H1 (cell line): ENCODE measurements at regions not wholly inside any gene's neighbourhood (a gene's known extent, or its start where the extent isn't known, plus 50 kb on each side); places are given as distances from the start of the nearest gene placed in this dataset.

Source experiments
- CTCF ChIA-PET: fragments of 300-600 bp; sonication (Branson Sonifier 250); formaldehyde crosslinking; loops from one replicate; lab custom pipeline; 2021; ENCODE audit not compliant: partially characterized antibody; lab: Charles Lee
- POLR2A ChIA-PET: fragments of 300-600 bp; sonication (Branson Sonifier 250); formaldehyde crosslinking; loops from one replicate; lab custom pipeline; 2021; ENCODE audit warnings: inconsistent platforms; ENCODE audit not compliant: partially characterized antibody; lab: Charles Lee
- DNase-seq, 2 experiments: peaks; one replicate each; pipeline versions ENCODE4 v3.0.0 to v3.0.0-alpha.2; 2010 to 2022; ENCODE audit warnings: low spot score in 2 of 2, low read depth in 1 of 2, mixed read lengths in 1 of 2
- FAIRE-seq: peaks from 2 replicates; lab custom pipeline; 2011; peaks lifted over from hg19 to GRCh38; lab: Jason Lieb, UNC
- H2AFZ ChIP-seq: 2 replicates; pipeline ENCODE4 v1.8.1; 2012; ENCODE audit warnings: low read length, inconsistent platforms
- H2AK5ac ChIP-seq: 2 replicates; pipeline ENCODE4 v1.6.1; 2013; ENCODE audit warnings: low read depth, low read length
- H2BK120ac ChIP-seq: replicated peaks from 2 replicates; pipeline ENCODE3; 2013; ENCODE audit warnings: low read depth, low read length, inconsistent platforms
- H2BK12ac ChIP-seq: 2 replicates; pipeline ENCODE4 v1.6.1; 2013; ENCODE audit warnings: low read depth, low read length
- H2BK15ac ChIP-seq: 2 replicates; pipeline ENCODE4 v1.6.1; 2013; ENCODE audit warnings: low read length
- H2BK20ac ChIP-seq: 2 replicates; pipeline ENCODE4 v1.6.1; 2013; ENCODE audit warnings: low read length
- H2BK5ac ChIP-seq: 2 replicates; pipeline ENCODE4 v1.6.1; 2013; ENCODE audit warnings: low read depth, low read length
- H3K14ac ChIP-seq: 2 replicates; pipeline ENCODE4 v1.6.1; 2013; ENCODE audit warnings: inconsistent platforms; ENCODE audit not compliant: insufficient read length
- H3K18ac ChIP-seq: 2 replicates; pipeline ENCODE4 v1.6.1; 2013; ENCODE audit warnings: low read length; ENCODE audit errors: extremely low read depth
- H3K23ac ChIP-seq: 2 replicates; pipeline ENCODE4 v1.6.1; 2013; ENCODE audit warnings: inconsistent platforms; ENCODE audit not compliant: insufficient read length
- H3K23me2 ChIP-seq: 2 replicates; pipeline ENCODE4 v1.6.1; 2013; ENCODE audit warnings: low read depth, low read length
- H3K27ac ChIP-seq: 2 replicates; pipeline ENCODE4 v1.6.1; 2011; ENCODE audit warnings: low read depth, low read length, inconsistent platforms
- H3K27me3 ChIP-seq, 4 experiments: replicated peaks in 1 of 4; 1 replicate in 1 of 4; 2 replicates in 3 of 4; pipeline versions ENCODE4 v1.6.1 to v1.8.1; 2011 to 2013; ENCODE audit warnings: low read length in 3 of 4, mild to moderate bottlenecking in 3 of 4, inconsistent platforms in 2 of 4, mixed read lengths in 2 of 4, moderate library complexity in 1 of 4; ENCODE audit not compliant: control insufficient read depth in 3 of 4, insufficient read depth in 3 of 4; ENCODE audit errors: extremely low read depth in 1 of 4
- H3K36me3 ChIP-seq, 4 experiments: 2 replicates each; pipeline versions ENCODE4 v1.6.1 to v1.8.1; 2011 to 2013; ENCODE audit warnings: mild to moderate bottlenecking in 4 of 4, low read length in 3 of 4, moderate library complexity in 2 of 4, control low read depth in 1 of 4, inconsistent platforms in 1 of 4; ENCODE audit not compliant: insufficient read depth in 4 of 4, control insufficient read depth in 2 of 4
- H3K4ac ChIP-seq: replicated peaks from 2 replicates; pipeline ENCODE3; 2013; ENCODE audit warnings: low read length, low read depth, mixed read lengths, inconsistent platforms; ENCODE audit not compliant: insufficient read length
- H3K4me1 ChIP-seq, 4 experiments: replicated peaks in 1 of 4; 1 replicate in 1 of 4; 2 replicates in 3 of 4; pipeline versions ENCODE4 v1.6.1 to v1.8.1; 2011 to 2013; ENCODE audit warnings: low read length in 3 of 4, inconsistent platforms in 2 of 4, mixed read lengths in 1 of 4; ENCODE audit not compliant: insufficient read depth in 4 of 4, control insufficient read depth in 3 of 4
- H3K4me2 ChIP-seq, 2 experiments: 2 replicates each; pipeline versions ENCODE4 v1.6.1 to v1.8.1; 2011 to 2013; ENCODE audit warnings: low read depth in 2 of 2, low read length in 2 of 2, control low read depth in 1 of 2, inconsistent platforms in 1 of 2, mild to moderate bottlenecking in 1 of 2; ENCODE audit not compliant: insufficient read depth in 1 of 2
- H3K4me3 ChIP-seq, 4 experiments: fragments of 200-600, 300-600 bp in 1 of 4; sonication (generic), shearing (Covaris generic), sonication (Bioruptor Twin) in 1 of 4; 2 replicates each; pipeline versions ENCODE4 v1.5.1 to v1.8.1; 2011 to 2016; ENCODE audit warnings: low read length in 4 of 4, low read depth in 3 of 4, control low read depth in 2 of 4, inconsistent platforms in 2 of 4, mild to moderate bottlenecking in 2 of 4, mixed read lengths in 1 of 4, moderate library complexity in 1 of 4; ENCODE audit not compliant: insufficient read depth in 2 of 4; ENCODE audit errors: extremely low read depth in 1 of 4
- H3K56ac ChIP-seq: replicated peaks from 2 replicates; pipeline ENCODE3; 2013; ENCODE audit warnings: low read depth, mild to moderate bottlenecking, mixed read lengths, low read length, inconsistent platforms; ENCODE audit not compliant: insufficient read length
- H3K79me1 ChIP-seq: 2 replicates; pipeline ENCODE4 v1.6.1; 2013; ENCODE audit warnings: low read depth, low read length, control low read depth
- H3K79me2 ChIP-seq, 2 experiments: 2 replicates each; pipeline versions ENCODE4 v1.6.1 to v1.8.1; 2012 to 2013; ENCODE audit warnings: low read length in 2 of 2, mild to moderate bottlenecking in 2 of 2, inconsistent platforms in 1 of 2; ENCODE audit not compliant: insufficient read depth in 2 of 2, control insufficient read depth in 1 of 2
- H3K9ac ChIP-seq, 4 experiments: replicated peaks in 1 of 4; 1 replicate in 1 of 4; 2 replicates in 3 of 4; pipeline versions ENCODE4 v1.6.1 to v1.8.1; 2011 to 2013; ENCODE audit warnings: low read depth in 3 of 4, low read length in 3 of 4, control low read depth in 2 of 4, mild to moderate bottlenecking in 2 of 4, moderate library complexity in 2 of 4, inconsistent platforms in 1 of 4; ENCODE audit errors: extremely low read depth in 1 of 4
- H3K9me3 ChIP-seq, 2 experiments: 2 replicates each; pipeline versions ENCODE4 v1.6.1 to v1.8.1; 2012 to 2013; ENCODE audit warnings: mild to moderate bottlenecking in 2 of 2, moderate library complexity in 2 of 2, control low read depth in 1 of 2, inconsistent platforms in 1 of 2, low read depth in 1 of 2, low read length in 1 of 2, mixed read lengths in 1 of 2; ENCODE audit not compliant: insufficient read depth in 2 of 2
- H4K20me1 ChIP-seq, 2 experiments: replicated peaks in 1 of 2; 2 replicates each; pipeline versions ENCODE3 to v1.8.1; 2011 to 2013; ENCODE audit warnings: inconsistent platforms in 2 of 2, low read length in 2 of 2, mild to moderate bottlenecking in 1 of 2; ENCODE audit not compliant: insufficient read depth in 2 of 2, control insufficient read depth in 1 of 2
- H4K5ac ChIP-seq: 2 replicates; pipeline ENCODE4 v1.6.1; 2013; ENCODE audit warnings: low read length, low read depth, mixed read lengths, inconsistent platforms; ENCODE audit not compliant: insufficient read length
- H4K8ac ChIP-seq: 2 replicates; pipeline ENCODE4 v1.8.0; 2013; ENCODE audit warnings: mild to moderate bottlenecking, moderate library complexity, low read length, inconsistent platforms; ENCODE audit not compliant: insufficient read depth; ENCODE audit errors: extremely low read depth
- H4K91ac ChIP-seq: replicated peaks from 2 replicates; pipeline ENCODE3; 2013; ENCODE audit warnings: low read length, mixed read lengths, inconsistent platforms; ENCODE audit not compliant: insufficient read length
- RAD21 ChIP-seq, 2 experiments: IDR thresholded peaks in 1 of 2; conservative IDR thresholded peaks in 1 of 2; 2 replicates each; pipeline ENCODE4 v1.6.1; 2011; ENCODE audit warnings: low read depth in 2 of 2, low read length in 2 of 2, improper control_type of control experiment in 1 of 2, inconsistent platforms in 1 of 2, mild to moderate bottlenecking in 1 of 2, moderate library complexity in 1 of 2
- TEAD4 ChIP-seq: IDR thresholded peaks from 2 replicates; pipeline ENCODE4 v1.6.1; 2012; ENCODE audit warnings: low read depth, low read length, inconsistent platforms, mixed read lengths
- YY1 ChIP-seq: IDR thresholded peaks from 2 replicates; pipeline ENCODE4 v1.6.1; 2011; ENCODE audit warnings: low read depth, mild to moderate bottlenecking, low read length
- WGBS, 2 experiments: shearing (Covaris generic) in 1 of 2; methylation state at CpG; one replicate each; pipeline versions ENCODE4 v1.1.6 to v1.1.7; 2013 to 2015; ENCODE audit warnings: low lambda C conversion rate in 2 of 2, mixed read lengths in 2 of 2, inconsistent platforms in 1 of 2, low coverage in 1 of 2, missing lambda C conversion rate in 1 of 2; ENCODE audit not compliant: insufficient replicate concordance in 2 of 2, insufficient coverage in 1 of 2, insufficient read length in 1 of 2; ENCODE audit errors: extremely low coverage in 1 of 2, missing lambda C conversion rate in 1 of 2; 5-methylcytosine and 5-hydroxymethylcytosine counted together
- TF ChIP-seq, protein P1 (sequence below): IDR thresholded peaks from 2 replicates; pipeline ENCODE4 v1.6.1; 2012; ENCODE audit warnings: inconsistent platforms
- TF ChIP-seq, protein P2 (sequence below): IDR thresholded peaks from 2 replicates; pipeline ENCODE4 v1.6.1; 2011; ENCODE audit warnings: low read length, improper control_type of control experiment

DNA sequence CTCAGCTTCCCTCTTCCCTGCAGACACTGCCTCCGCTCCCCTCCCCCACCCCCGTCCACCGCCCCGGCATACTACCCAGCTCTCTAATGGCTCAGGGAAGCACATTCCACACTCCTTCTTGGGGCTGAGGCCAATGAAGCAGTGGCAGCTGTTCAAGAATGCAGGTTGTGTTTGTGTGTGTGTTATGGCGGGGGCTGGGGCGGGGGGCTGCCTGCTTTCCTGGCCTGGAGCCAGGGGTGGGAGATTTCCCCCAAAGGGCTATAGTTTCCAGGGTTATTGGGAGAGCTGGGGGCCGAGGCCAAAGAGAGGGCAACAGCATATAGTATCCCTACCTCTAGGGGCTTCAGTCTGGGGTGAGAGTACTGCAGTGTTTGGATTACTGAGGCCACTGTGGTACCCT is 149.4 kb downstream of the EFNB1 start:
- Histone ChIP-seq H4K20me1 (no peaks in the 10 kb centered on the region), H2AK5ac (no peak overlapping the region), H2BK5ac (no peak overlapping the region), H3K79me1 (no peaks in the 10 kb centered on the region), H3K23me2 (no peaks in the 10 kb centered on the region), H2BK15ac (no peak overlapping the region), H4K8ac (no peak overlapping the region; the same call in 1 of the 2 replicates), H3K27me3 (no peaks in the 10 kb centered on the region), H3K9ac (no peak overlapping the region), H3K14ac (no peak overlapping the region), H2BK20ac (no peak overlapping the region), H4K91ac (no peak overlapping the region), H3K9me3 (no peaks in the 10 kb centered on the region), H3K23ac (no peak overlapping the region), H3K4ac (no peak overlapping the region), H3K18ac (no peak overlapping the region; the same call in 1 of the 2 replicates), H3K4me3 (no peak overlapping the region), H3K4me1 (peaks cover 0 to 3% (median 0%) of the 10 kb centered on the region in 4 experiments; a peak in 1 of 7 replicates), H3K56ac (no peak overlapping the region), H4K5ac (no peak overlapping the region), H3K79me2 (no peaks in the 10 kb centered on the region), H2AFZ (no peak overlapping the region), H3K4me2 (0 out of 4 replicates have a peak overlapping the region, but pooled peaks of 1 of the 2 experiments have one; percentile 26), H2BK120ac (no peak overlapping the region), H3K36me3 (no peaks in the 10 kb centered on the region), H2BK12ac (no peak overlapping the region), H3K27ac (no peak overlapping the region)
- FAIRE-seq (no peak), DNase-seq (no peak)
- CTCF ChIA-PET: interaction anchor here (0.7 to 7.2 kb wide), 3 partner anchors 12 to 242 kb away, joined by 3 to 40 read pairs (median 3); no protein-coding TSS in a partner anchor
- WGBS, 2 experiments: 36% methylated on average over 2 of the region's 7 CpGs; no CpG with 5 or more reads in 1 of the 2 experiments
- POLR2A ChIA-PET: interaction anchor here (0.5 kb wide), 1 partner anchor 1767 kb away, joined by 3 read pairs; no protein-coding TSS in a partner anchor
- no peak for TF ChIP-seq YY1
- TF ChIP-seq, protein P1, sequence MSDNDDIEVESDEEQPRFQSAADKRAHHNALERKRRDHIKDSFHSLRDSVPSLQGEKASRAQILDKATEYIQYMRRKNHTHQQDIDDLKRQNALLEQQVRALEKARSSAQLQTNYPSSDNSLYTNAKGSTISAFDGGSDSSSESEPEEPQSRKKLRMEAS: no peak
- TF ChIP-seq TEAD4: 0 out of 2 replicates have a peak, but pooled peaks have one; percentile 16
- TF ChIP-seq, protein P2, sequence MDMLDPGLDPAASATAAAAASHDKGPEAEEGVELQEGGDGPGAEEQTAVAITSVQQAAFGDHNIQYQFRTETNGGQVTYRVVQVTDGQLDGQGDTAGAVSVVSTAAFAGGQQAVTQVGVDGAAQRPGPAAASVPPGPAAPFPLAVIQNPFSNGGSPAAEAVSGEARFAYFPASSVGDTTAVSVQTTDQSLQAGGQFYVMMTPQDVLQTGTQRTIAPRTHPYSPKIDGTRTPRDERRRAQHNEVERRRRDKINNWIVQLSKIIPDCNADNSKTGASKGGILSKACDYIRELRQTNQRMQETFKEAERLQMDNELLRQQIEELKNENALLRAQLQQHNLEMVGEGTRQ: no peak
- 0 out of 4 replicates have a peak, but pooled peaks of 1 of the 2 experiments have one; percentile 0 for TF ChIP-seq RAD21 (IDR thresholded peaks at IDR 0.05 in 1 of 2, conservative IDR thresholded peaks at IDR 0.05 in 1 of 2; ENCODE audit: low read depth in 2 of 2, low read length in 2 of 2)
